Esophagus squamous epithelium (tissue), 5 donors: ENCODE measurements at regions not wholly inside any gene's neighbourhood (a gene's known extent, or its start where the extent isn't known, plus 50 kb on each side); places are given as distances from the start of the nearest gene placed in this dataset.

ENCODE experiments used
- DNase-seq: peaks from one replicate; lab custom pipeline; 2025; lab: John Stamatoyannopoulos, UW
- H3K27ac ChIP-seq, 4 donors: fragments of 200-600 bp; sonication (generic); one replicate each; pipeline ENCODE4 v1.5.1; 2016 to 2019; ENCODE audit warnings: mild to moderate bottlenecking in 1 of 4
- H3K27me3 ChIP-seq, 4 donors: fragments of 200-600 bp; sonication (generic); 1 replicate in 3 of 4; 2 replicates in 1 of 4; pipeline versions ENCODE4 v1.5.1 to v1.6.0; 2017 to 2021; ENCODE audit warnings: antibody characterized with exemption in 1 of 4
- H3K36me3 ChIP-seq, 3 donors: fragments of 200-600 bp; sonication (generic); one replicate each; pipeline ENCODE4 v1.5.1; 2016 to 2019
- H3K4me1 ChIP-seq, 3 donors: fragments of 200-600 bp; sonication (generic); one replicate each; pipeline ENCODE4 v1.5.1; 2017 to 2019
- H3K4me3 ChIP-seq, 4 donors: fragments of 200-600 bp; sonication (generic); 1 replicate in 3 of 4; 2 replicates in 1 of 4; pipeline ENCODE4 v1.5.1; 2016 to 2019; ENCODE audit warnings: mild to moderate bottlenecking in 2 of 4, moderate library complexity in 1 of 4
- H3K9me3 ChIP-seq, 3 donors: fragments of 200-600 bp; sonication (generic); one replicate each; pipeline ENCODE4 v1.5.1; 2016 to 2019
- POLR2A ChIP-seq, 4 donors: fragments of 450-650 bp; IDR thresholded peaks; one replicate each; pipeline ENCODE4 v1.6.1; 2017; ENCODE audit warnings: antibody characterized with exemption in 4 of 4, mild to moderate bottlenecking in 4 of 4, moderate library complexity in 3 of 4
- WGBS, 2 donors: methylation state at CpG; one replicate each; pipeline ENCODE4 v1.1.5; 2018; 5-methylcytosine and 5-hydroxymethylcytosine counted together
- intact Hi-C: fragments of 100-400 bp; cut with DNase I; formaldehyde crosslinking; loops from one replicate; pipeline ENCODE4 v1.15.0; 2022
- TF ChIP-seq, protein P1 (sequence below), 6 experiments: fragments of 450-650 bp in 4 of 6; fragments of 200-600 bp in 2 of 6; sonication (generic) in 2 of 6; IDR thresholded peaks; one replicate each; pipeline ENCODE4 v1.5.1; 2016 to 2019; ENCODE audit warnings: antibody characterized with exemption in 6 of 6, mild to moderate bottlenecking in 4 of 6, moderate library complexity in 4 of 6
- donor health status: DM: yes; HTN: yes; CAD: no.

DNA sequence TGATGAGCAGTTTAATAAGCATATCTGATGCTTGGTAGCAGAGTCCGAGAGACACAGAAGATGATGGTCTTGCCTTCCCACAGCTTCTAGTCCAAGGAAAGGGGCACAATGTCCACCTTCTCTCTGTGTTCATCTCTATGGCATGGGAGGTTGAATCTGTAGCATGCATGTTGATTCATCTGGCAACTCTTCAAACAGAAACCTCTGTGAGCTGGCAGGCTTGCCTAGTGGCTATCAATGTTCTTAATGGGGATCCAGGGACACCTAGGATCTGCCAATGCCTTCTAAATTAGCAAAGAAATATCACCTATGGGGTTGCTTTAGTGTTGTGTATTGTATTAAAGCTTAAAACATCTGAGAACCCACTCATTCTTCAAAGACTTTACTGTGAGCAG lies 170.8 kb downstream of the INO80D start:
- Histone ChIP-seq H3K36me3 (no peaks in the 10 kb centered on the region), H3K27me3 (peaks cover 0 to 4% (median 0%) of the 10 kb centered on the region in 4 donors), H3K9me3 (no peaks in the 10 kb centered on the region), H3K4me1 (no peaks in the 10 kb centered on the region), H3K27ac (no peak overlapping the region), H3K4me3 (no peak overlapping the region)
- no peak for DNase-seq
- no peak for TF ChIP-seq POLR2A (IDR thresholded peaks at IDR 0.05)
- TF ChIP-seq, protein P1, sequence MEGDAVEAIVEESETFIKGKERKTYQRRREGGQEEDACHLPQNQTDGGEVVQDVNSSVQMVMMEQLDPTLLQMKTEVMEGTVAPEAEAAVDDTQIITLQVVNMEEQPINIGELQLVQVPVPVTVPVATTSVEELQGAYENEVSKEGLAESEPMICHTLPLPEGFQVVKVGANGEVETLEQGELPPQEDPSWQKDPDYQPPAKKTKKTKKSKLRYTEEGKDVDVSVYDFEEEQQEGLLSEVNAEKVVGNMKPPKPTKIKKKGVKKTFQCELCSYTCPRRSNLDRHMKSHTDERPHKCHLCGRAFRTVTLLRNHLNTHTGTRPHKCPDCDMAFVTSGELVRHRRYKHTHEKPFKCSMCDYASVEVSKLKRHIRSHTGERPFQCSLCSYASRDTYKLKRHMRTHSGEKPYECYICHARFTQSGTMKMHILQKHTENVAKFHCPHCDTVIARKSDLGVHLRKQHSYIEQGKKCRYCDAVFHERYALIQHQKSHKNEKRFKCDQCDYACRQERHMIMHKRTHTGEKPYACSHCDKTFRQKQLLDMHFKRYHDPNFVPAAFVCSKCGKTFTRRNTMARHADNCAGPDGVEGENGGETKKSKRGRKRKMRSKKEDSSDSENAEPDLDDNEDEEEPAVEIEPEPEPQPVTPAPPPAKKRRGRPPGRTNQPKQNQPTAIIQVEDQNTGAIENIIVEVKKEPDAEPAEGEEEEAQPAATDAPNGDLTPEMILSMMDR (IDR thresholded peaks at IDR 0.05): no peak
- intact Hi-C loops: no loop called here
- WGBS, 2 donors: 75 to 89% methylated on average over 1 of the region's 1 CpG

DNA sequence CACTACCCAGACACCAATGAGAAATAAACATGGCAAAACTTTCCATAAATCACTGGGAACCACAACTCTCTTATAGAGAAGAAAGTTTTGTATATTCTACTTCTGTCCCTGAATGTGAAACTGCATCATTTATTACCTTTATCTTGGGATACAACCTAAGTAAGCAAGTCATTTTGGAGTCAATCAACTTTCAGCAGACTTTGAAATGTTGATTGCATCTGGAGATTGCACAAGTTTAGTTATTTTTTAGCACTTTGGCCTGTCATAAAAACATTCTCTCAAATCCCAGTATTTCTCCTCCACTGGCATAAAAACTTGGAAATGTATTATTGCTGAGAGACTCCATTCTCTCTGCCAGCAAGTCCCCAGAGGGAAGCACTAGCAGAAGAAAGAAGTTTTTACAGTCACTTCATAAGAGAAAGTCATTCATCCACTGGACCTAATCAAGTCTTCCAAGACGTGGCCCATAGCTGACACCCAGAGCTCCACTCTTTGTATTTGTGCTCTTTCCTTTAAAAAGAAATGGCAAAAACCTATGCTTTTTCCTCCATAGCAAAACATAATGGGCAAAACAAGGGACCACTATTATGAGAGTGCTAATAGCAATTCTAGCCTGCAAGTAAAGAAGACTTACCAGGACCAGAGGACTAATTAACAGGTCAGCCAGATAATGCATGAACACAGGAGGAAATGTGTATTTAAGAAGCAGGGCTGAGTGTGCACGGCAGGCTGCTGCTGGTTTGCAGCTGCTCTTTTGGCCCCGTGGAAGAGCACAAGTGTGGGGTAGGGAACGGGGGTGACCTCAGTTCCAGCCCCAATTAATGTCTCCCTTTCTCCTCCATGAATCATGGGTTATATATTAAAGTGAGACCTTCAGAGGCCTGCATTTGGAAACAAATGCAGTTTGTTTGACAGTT lies 171.5 kb downstream of the INO80D start:
- H3K9me3 ChIP-seq: no peaks in the 10 kb centered on the region
- H3K4me1 ChIP-seq: no peaks in the 10 kb centered on the region
- intact Hi-C loops: no loop called here
- H3K27ac ChIP-seq: no peak overlapping the region
- WGBS, 2 donors: 36 to 58% methylated on average over 4 of the region's 4 CpGs
- peaks cover 0 to 8% (median 0%) of the 10 kb centered on the region in 4 donors for H3K27me3 ChIP-seq
- no peak overlapping the region for H3K4me3 ChIP-seq
- no peak for DNase-seq
- no peaks in the 10 kb centered on the region for H3K36me3 ChIP-seq
- TF ChIP-seq, protein P1 (IDR thresholded peaks at IDR 0.05): no peak
- TF ChIP-seq POLR2A (IDR thresholded peaks at IDR 0.05): no peak

DNA sequence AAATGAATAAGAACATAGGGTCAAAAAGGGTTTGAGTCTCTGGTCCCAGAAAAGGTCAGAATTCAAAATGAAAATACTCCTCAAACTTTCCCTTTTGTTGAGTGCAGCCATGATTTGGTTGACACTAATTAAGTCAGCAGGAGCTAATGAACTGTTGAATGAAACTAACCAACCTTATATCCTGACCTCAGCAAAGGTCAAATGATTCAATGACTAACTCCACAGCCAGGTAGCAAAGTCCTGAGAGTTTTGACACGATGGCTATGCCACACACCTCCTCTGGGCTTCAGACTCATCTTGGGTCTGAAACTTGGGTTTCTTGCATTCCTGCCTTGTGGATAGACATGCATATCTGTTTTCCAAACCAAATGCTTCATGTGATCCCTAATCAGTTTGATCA lies 172.3 kb downstream of the INO80D start:
- Histone ChIP-seq H3K9me3 (no peaks in the 10 kb centered on the region), H3K4me1 (no peaks in the 10 kb centered on the region), H3K27ac (no peak overlapping the region), H3K27me3 (peaks cover 0 to 14% (median 0%) of the 10 kb centered on the region in 4 donors), H3K4me3 (no peak overlapping the region), H3K36me3 (no peaks in the 10 kb centered on the region)
- WGBS, 2 donors: 55 to 70% methylated on average over 1 of the region's 1 CpG
- intact Hi-C loops: no loop called here
- TF ChIP-seq, protein P1 (IDR thresholded peaks at IDR 0.05): no peak
- no peak for TF ChIP-seq POLR2A (IDR thresholded peaks at IDR 0.05)
- DNase-seq: no peak

DNA sequence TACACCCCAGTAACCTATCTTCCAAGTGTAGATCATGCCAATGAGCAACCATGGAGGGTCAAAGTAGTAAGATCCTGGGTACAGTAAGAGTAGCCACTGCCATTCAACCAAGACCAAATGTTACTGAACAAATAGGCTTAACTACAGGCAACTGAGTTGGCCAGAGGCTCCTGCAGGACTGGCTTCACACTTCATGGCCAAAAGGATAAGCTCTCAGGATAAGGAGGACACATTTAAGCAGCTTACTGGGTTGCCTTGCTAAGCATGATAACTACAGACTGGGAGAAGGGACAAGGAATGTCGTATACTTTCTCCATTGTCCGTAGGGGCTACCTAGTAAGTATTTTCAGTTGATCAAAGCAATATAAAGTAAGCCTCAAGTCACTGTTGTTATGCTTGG lies 174.7 kb downstream of the INO80D start:
- no peaks in the 10 kb centered on the region for H3K36me3 ChIP-seq
- TF ChIP-seq POLR2A (IDR thresholded peaks at IDR 0.05): no peak
- TF ChIP-seq, protein P1 (IDR thresholded peaks at IDR 0.05): no peak
- intact Hi-C loops: no loop called here
- H3K27me3 ChIP-seq: peaks cover 0 to 14% (median 0%) of the 10 kb centered on the region in 4 donors
- H3K27ac ChIP-seq: no peak overlapping the region
- H3K4me1 ChIP-seq: no peaks in the 10 kb centered on the region
- H3K9me3 ChIP-seq: no peaks in the 10 kb centered on the region
- 88 to 96% methylated on average over 2 of the region's 2 CpGs for WGBS, 2 donors
- DNase-seq: no peak
- H3K4me3 ChIP-seq: no peak overlapping the region

DNA sequence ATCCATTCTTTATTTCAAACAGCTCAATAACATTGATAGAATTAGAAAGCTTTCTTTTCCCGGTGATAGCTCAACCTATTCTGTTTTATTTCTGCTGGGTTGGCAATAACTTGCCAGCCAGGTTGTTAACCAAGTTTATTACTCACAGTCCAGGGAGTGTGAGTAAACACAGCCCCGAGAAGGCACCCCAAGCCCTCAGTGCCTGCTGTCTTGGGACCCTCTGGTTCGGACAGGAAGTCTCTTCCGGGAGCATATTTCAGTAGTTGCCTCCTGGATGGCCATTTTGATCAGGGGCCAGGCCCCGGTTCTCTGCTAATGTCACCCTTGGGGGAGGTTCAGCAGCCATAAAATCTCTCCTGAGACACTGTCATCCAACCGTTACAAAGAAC lies 176.8 kb downstream of the INO80D start:
- intact Hi-C loops: no loop called here
- DNase-seq: no peak
- no peak overlapping the region for H3K27ac ChIP-seq
- TF ChIP-seq, protein P1 (IDR thresholded peaks at IDR 0.05): no peak
- TF ChIP-seq POLR2A (IDR thresholded peaks at IDR 0.05): no peak
- 46 to 53% methylated on average over 4 to 5 of the region's 6 CpGs for WGBS, 2 donors
- H3K4me1 ChIP-seq: no peaks in the 10 kb centered on the region
- H3K9me3 ChIP-seq: no peaks in the 10 kb centered on the region
- H3K27me3 ChIP-seq: peaks cover 0 to 14% (median 0%) of the 10 kb centered on the region in 4 donors
- H3K36me3 ChIP-seq: no peaks in the 10 kb centered on the region
- H3K4me3 ChIP-seq: no peak overlapping the region
